HCT116 (cell line): ENCODE measurements at regions not wholly inside any gene's neighbourhood (a gene's known extent, or its start where the extent isn't known, plus 50 kb on each side); places are given as distances from the start of the nearest gene placed in this dataset.

Experiments
- ATAC-seq: fragments of 200-7000 bp; cut with Tn5 transposase; 2 replicates; pipeline ENCODE4 v1.9.1; 2020; ENCODE audit warnings: mild to moderate bottlenecking, moderate library complexity
- BruUV-seq: library from RNA; stranded (reverse); fragments of 400-500 nt; replicated peaks from 2 replicates; lab custom pipeline; 2021; lab: Mats Ljungman, UMichigan
- CTCF ChIA-PET: fragments of 300-600 bp; sonication (Branson Sonifier 250); formaldehyde crosslinking; loops from one replicate; lab custom pipeline; 2021; ENCODE audit warnings: antibody characterized with exemption; lab: Charles Lee
- POLR2A ChIA-PET: fragments of 300-600, 350-600 bp; sonication (Branson Sonifier 250); formaldehyde crosslinking; loops from one replicate; lab custom pipeline; 2021; ENCODE audit warnings: antibody characterized with exemption; lab: Charles Lee
- RAD21 ChIA-PET, 2 experiments: fragments of 300-600 bp; sonication (Branson Sonifier 250); formaldehyde crosslinking; loops; one replicate each; lab custom pipeline; 2023; ENCODE audit warnings: low total read pairs in 2 of 2; ENCODE audit not compliant: uncharacterized antibody in 2 of 2, unreplicated experiment in 2 of 2, low non-redundant PET in 1 of 2; lab: Charles Lee
- DNase-seq: peaks from one replicate; pipeline ENCODE4 v3.0.0-alpha.2; 2010; ENCODE audit warnings: low read depth, low spot score
- H2AFZ ChIP-seq: fragments of 200-600 bp; shearing (Covaris generic), sonication (generic); 2 replicates; pipeline ENCODE4 v1.6.1; 2017; ENCODE audit warnings: low read depth, mixed run types, mixed read lengths, antibody characterized with exemption, low read length; ENCODE audit not compliant: poor library complexity, severe bottlenecking
- H3K27ac ChIP-seq: 2 replicates; pipeline ENCODE4 v1.5.1; 2012; ENCODE audit warnings: low read depth, low read length
- H3K27me3 ChIP-seq: fragments of 200-600 bp; sonication (generic); 2 replicates; pipeline ENCODE4 v1.6.1; 2016; ENCODE audit warnings: mixed run types, low read length, mixed read lengths; ENCODE audit not compliant: insufficient read depth
- H3K36me3 ChIP-seq, 2 experiments: fragments of 200-500 bp in 1 of 2; fragments of 200-600 bp in 1 of 2; sonication (Bioruptor generic) in 1 of 2; sonication (generic) in 1 of 2; 2 replicates each; pipeline versions ENCODE4 v1.5.1 to v1.6.1; 2014 to 2016; ENCODE audit warnings: low read length in 2 of 2, inconsistent platforms in 1 of 2, mixed read lengths in 1 of 2, mixed run types in 1 of 2; ENCODE audit not compliant: insufficient read depth in 2 of 2, control insufficient read depth in 1 of 2
- H3K4me1 ChIP-seq, 2 experiments: fragments of 200-600 bp in 1 of 2; sonication (generic) in 1 of 2; 2 replicates each; pipeline versions ENCODE4 v1.5.1 to v1.6.1; 2012 to 2017; ENCODE audit warnings: low read length in 2 of 2, inconsistent platforms in 1 of 2, mild to moderate bottlenecking in 1 of 2, mixed read lengths in 1 of 2, mixed run types in 1 of 2, moderate library complexity in 1 of 2; ENCODE audit not compliant: insufficient read depth in 2 of 2, control insufficient read depth in 1 of 2
- H3K4me2 ChIP-seq: fragments of 200-600 bp; sonication (generic); 2 replicates; pipeline ENCODE4 v1.6.1; 2017; ENCODE audit warnings: mixed run types, low read length, mixed read lengths
- H3K4me3 ChIP-seq, 2 experiments: fragments of 200-600 bp in 1 of 2; sonication (generic) in 1 of 2; replicated peaks in 1 of 2; 2 replicates each; pipeline ENCODE4 v1.5.1; 2011 to 2016; ENCODE audit warnings: low read length in 2 of 2, control low read depth in 1 of 2, low read depth in 1 of 2, mild to moderate bottlenecking in 1 of 2, mixed read lengths in 1 of 2, mixed run types in 1 of 2
- H3K79me2 ChIP-seq: fragments of 200-600 bp; sonication (generic); 2 replicates; pipeline ENCODE4 v1.6.1; 2017; ENCODE audit warnings: mild to moderate bottlenecking, mixed run types, low read length, moderate library complexity, mixed read lengths; ENCODE audit not compliant: insufficient read depth
- H3K9ac ChIP-seq: fragments of 200-600 bp; sonication (generic); 2 replicates; pipeline ENCODE4 v1.6.1; 2016; ENCODE audit warnings: low read length, mixed read lengths
- H3K9me2 ChIP-seq: fragments of 200-600 bp; sonication (generic), shearing (Covaris generic); 2 replicates; pipeline ENCODE4 v1.6.1; 2017; ENCODE audit warnings: mixed run types, mild to moderate bottlenecking, moderate library complexity; ENCODE audit not compliant: insufficient read depth
- H3K9me3 ChIP-seq, 2 experiments: fragments of 200-500 bp in 1 of 2; fragments of 200-600 bp in 1 of 2; sonication (Bioruptor generic) in 1 of 2; sonication (generic) in 1 of 2; 2 replicates each; pipeline ENCODE4 v1.6.1; 2014 to 2017; ENCODE audit warnings: low read length in 2 of 2, mixed read lengths in 2 of 2, inconsistent platforms in 1 of 2, low read depth in 1 of 2, mild to moderate bottlenecking in 1 of 2, mixed run types in 1 of 2, moderate library complexity in 1 of 2; ENCODE audit not compliant: control insufficient read depth in 1 of 2, insufficient read depth in 1 of 2
- H4K20me1 ChIP-seq: fragments of 200-600 bp; sonication (generic), shearing (Covaris generic); 2 replicates; pipeline ENCODE4 v1.6.1; 2017; ENCODE audit warnings: mixed run types, mild to moderate bottlenecking, moderate library complexity; ENCODE audit not compliant: insufficient read depth
- CEBPB ChIP-seq: IDR thresholded peaks from 2 replicates; pipeline ENCODE4 v1.6.1; 2012; ENCODE audit warnings: low read depth
- ELF1 ChIP-seq: IDR thresholded peaks from 2 replicates; pipeline ENCODE4 v1.6.1; 2012; ENCODE audit warnings: low read depth, borderline replicate concordance
- EZH2 ChIP-seq: fragments of 200-600 bp; sonication (generic); IDR thresholded peaks from 2 replicates; pipeline ENCODE4 v1.6.1; 2017; ENCODE audit warnings: antibody characterized with exemption, mixed run types
- EZH2phosphoT487 ChIP-seq: fragments of 200-600 bp; IDR thresholded peaks from 2 replicates; pipeline ENCODE4 v1.6.1; 2018; ENCODE audit warnings: antibody characterized with exemption, borderline replicate concordance
- FOSL1 ChIP-seq: IDR thresholded peaks from 2 replicates; pipeline ENCODE4 v1.6.1; 2012; ENCODE audit warnings: low read depth
- POLR2A ChIP-seq: IDR thresholded peaks from 2 replicates; pipeline ENCODE4 v1.7.0; 2011; ENCODE audit warnings: borderline replicate concordance; ENCODE audit not compliant: insufficient read depth, insufficient read length; ENCODE audit errors: extremely low read depth
- SIN3A ChIP-seq: IDR thresholded peaks from 2 replicates; pipeline ENCODE4 v1.6.1; 2012; ENCODE audit warnings: low read depth
- SP1 ChIP-seq: IDR thresholded peaks from 2 replicates; pipeline ENCODE4 v1.6.1; 2012; ENCODE audit warnings: low read depth
- TCF7L2 ChIP-seq: IDR thresholded peaks from 2 replicates; pipeline ENCODE4 v1.7.0; 2011; ENCODE audit warnings: borderline replicate concordance, inconsistent platforms; ENCODE audit not compliant: insufficient read depth, insufficient read length; ENCODE audit errors: extremely low read depth
- ZFX ChIP-seq: fragments of 450-650 bp; IDR thresholded peaks from 2 replicates; pipeline ENCODE4 v1.6.1; 2017
- ZNF274 ChIP-seq: fragments of 200-500 bp; sonication (Bioruptor generic); IDR thresholded peaks from 2 replicates; pipeline ENCODE4 v1.6.1; 2014; ENCODE audit warnings: mild to moderate bottlenecking, low read depth, low read length, inconsistent platforms
- intact Hi-C: fragments of 100-400 bp; cut with micrococcal nuclease; formaldehyde crosslinking; loops from 2 replicates; pipeline ENCODE4 v1.10.0; 2022
- TF ChIP-seq, protein P1 (sequence below): IDR thresholded peaks from 2 replicates; pipeline ENCODE4 v1.6.1; 2012; ENCODE audit warnings: low read depth
- TF ChIP-seq, protein P2 (sequence below): IDR thresholded peaks from 2 replicates; pipeline ENCODE4 v1.6.1; 2012
- TF ChIP-seq, protein P3 (sequence below): IDR thresholded peaks from 2 replicates; pipeline ENCODE4 v1.6.1; 2012

DNA sequence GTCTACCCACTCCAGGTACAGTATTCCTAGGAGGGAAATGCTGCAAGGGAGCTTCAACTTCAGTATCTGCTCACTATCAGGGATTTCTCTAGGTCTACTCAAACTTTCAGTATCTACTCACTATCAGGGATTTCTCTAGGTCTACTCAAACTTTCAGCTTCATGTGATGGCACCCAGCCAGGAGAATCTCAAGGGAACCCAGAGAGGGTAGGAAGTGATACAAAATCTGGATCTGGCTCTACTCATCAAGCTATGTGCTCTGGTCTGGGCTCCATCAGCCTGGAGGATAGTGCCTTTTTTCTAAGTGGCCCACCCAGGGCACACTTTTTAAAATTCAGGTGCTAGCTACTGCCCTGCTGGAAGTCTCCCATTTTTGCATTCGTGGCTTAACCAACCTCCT, 52.3 kb upstream of the FNDC3A start:
- H3K9me3 ChIP-seq = no peaks in the 10 kb centered on the region
- no peak overlapping the region for H2AFZ ChIP-seq
- H3K79me2 ChIP-seq = no peaks in the 10 kb centered on the region
- CTCF ChIA-PET = no interaction called here
- TF ChIP-seq SP1 (no peak), EZH2 (no peak), SIN3A (no peak), POLR2A (no peak), TCF7L2 (no peak), ELF1 (no peak), CEBPB (no peak), FOSL1 (no peak), EZH2phosphoT487 (no peak), ZNF274 (no peak), ZFX (no peak)
- TF ChIP-seq, protein P1, sequence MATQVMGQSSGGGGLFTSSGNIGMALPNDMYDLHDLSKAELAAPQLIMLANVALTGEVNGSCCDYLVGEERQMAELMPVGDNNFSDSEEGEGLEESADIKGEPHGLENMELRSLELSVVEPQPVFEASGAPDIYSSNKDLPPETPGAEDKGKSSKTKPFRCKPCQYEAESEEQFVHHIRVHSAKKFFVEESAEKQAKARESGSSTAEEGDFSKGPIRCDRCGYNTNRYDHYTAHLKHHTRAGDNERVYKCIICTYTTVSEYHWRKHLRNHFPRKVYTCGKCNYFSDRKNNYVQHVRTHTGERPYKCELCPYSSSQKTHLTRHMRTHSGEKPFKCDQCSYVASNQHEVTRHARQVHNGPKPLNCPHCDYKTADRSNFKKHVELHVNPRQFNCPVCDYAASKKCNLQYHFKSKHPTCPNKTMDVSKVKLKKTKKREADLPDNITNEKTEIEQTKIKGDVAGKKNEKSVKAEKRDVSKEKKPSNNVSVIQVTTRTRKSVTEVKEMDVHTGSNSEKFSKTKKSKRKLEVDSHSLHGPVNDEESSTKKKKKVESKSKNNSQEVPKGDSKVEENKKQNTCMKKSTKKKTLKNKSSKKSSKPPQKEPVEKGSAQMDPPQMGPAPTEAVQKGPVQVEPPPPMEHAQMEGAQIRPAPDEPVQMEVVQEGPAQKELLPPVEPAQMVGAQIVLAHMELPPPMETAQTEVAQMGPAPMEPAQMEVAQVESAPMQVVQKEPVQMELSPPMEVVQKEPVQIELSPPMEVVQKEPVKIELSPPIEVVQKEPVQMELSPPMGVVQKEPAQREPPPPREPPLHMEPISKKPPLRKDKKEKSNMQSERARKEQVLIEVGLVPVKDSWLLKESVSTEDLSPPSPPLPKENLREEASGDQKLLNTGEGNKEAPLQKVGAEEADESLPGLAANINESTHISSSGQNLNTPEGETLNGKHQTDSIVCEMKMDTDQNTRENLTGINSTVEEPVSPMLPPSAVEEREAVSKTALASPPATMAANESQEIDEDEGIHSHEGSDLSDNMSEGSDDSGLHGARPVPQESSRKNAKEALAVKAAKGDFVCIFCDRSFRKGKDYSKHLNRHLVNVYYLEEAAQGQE = no peak
- TF ChIP-seq, protein P2, sequence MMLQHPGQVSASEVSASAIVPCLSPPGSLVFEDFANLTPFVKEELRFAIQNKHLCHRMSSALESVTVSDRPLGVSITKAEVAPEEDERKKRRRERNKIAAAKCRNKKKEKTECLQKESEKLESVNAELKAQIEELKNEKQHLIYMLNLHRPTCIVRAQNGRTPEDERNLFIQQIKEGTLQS = no peak
- TF ChIP-seq, protein P3, sequence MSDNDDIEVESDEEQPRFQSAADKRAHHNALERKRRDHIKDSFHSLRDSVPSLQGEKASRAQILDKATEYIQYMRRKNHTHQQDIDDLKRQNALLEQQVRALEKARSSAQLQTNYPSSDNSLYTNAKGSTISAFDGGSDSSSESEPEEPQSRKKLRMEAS = no peak
- TF ChIP-seq, all 23 proteins: peak for 0
- H3K36me3 ChIP-seq = no peaks in the 10 kb centered on the region
- no peak overlapping the region for H3K4me2 ChIP-seq
- no peak for ATAC-seq
- no peaks in the 10 kb centered on the region for H3K4me1 ChIP-seq
- no peak overlapping the region for H3K27ac ChIP-seq
- no peaks in the 10 kb centered on the region for H3K27me3 ChIP-seq
- H3K9me2 ChIP-seq = no peaks in the 10 kb centered on the region
- H4K20me1 ChIP-seq = no peaks in the 10 kb centered on the region
- H3K4me3 ChIP-seq = no peak overlapping the region
- H3K9ac ChIP-seq = no peak overlapping the region
- intact Hi-C loops = no loop called here
- RAD21 ChIA-PET = no interaction called here
- no peak for DNase-seq
- POLR2A ChIA-PET = no interaction called here
- no TSS peak for BruUV-seq
